ENCODE measurements at regions not wholly inside any gene's neighbourhood (a gene's known extent, or its start where the extent isn't known, plus 50 kb on each side); places are given as distances from the start of the nearest gene placed in this dataset.

GRCh38 chr22:26732284-26732683, 74.9 kb downstream of the MIAT start:
- Histone ChIP-seq H3K27me3 (ENCODE audit: control insufficient read depth in 3 of 3, insufficient read depth in 3 of 3, low read length in 3 of 3) (no peaks in the 10 kb centered on the region), H3K27ac (ENCODE audit: low read depth in 1 of 3, low read length in 2 of 3) (no peak overlapping the region), H3K36me3 (ENCODE audit: control insufficient read depth in 3 of 3, insufficient read depth in 2 of 3, low read depth in 1 of 3, low read length in 3 of 3) (peaks cover 0 to 8% (median 4%) of the 10 kb centered on the region in 3 donors), H3K4me3 (ENCODE audit: low read depth in 1 of 3, low read length in 3 of 3) (no peak overlapping the region), H3K4me1 (ENCODE audit: control insufficient read depth in 3 of 3, insufficient read depth in 2 of 3, low read depth in 1 of 3, low read length in 2 of 3) (no peaks in the 10 kb centered on the region), H3K9me3 (ENCODE audit: control insufficient read depth in 2 of 2, insufficient read depth in 1 of 2, low read depth in 1 of 2, low read length in 1 of 2) (no peaks in the 10 kb centered on the region)
- WGBS, 3 donors: 90 to 92% (median 92%) methylated on average over 7 of the region's 7 CpGs
- DNase-seq: no peak
- no peak for FAIRE-seq

- no peak for FAIRE-seq
- Histone ChIP-seq H3K36me3 (ENCODE audit: control insufficient read depth in 3 of 3, insufficient read depth in 2 of 3, low read depth in 1 of 3, low read length in 3 of 3) (peaks cover 0 to 11% (median 7%) of the 10 kb centered on the region in 3 donors), H3K27ac (ENCODE audit: low read depth in 1 of 3, low read length in 2 of 3) (no peak overlapping the region), H3K4me1 (ENCODE audit: control insufficient read depth in 3 of 3, insufficient read depth in 2 of 3, low read depth in 1 of 3, low read length in 2 of 3) (no peaks in the 10 kb centered on the region), H3K4me3 (ENCODE audit: low read depth in 1 of 3, low read length in 3 of 3) (no peak overlapping the region), H3K9me3 (ENCODE audit: control insufficient read depth in 2 of 2, insufficient read depth in 1 of 2, low read depth in 1 of 2, low read length in 1 of 2) (no peaks in the 10 kb centered on the region), H3K27me3 (ENCODE audit: control insufficient read depth in 3 of 3, insufficient read depth in 3 of 3, low read length in 3 of 3) (no peaks in the 10 kb centered on the region)
- DNase-seq: no peak
- WGBS, 3 donors: 93 to 98% (median 97%) methylated on average over 4 of the region's 4 CpGs
Observed at GRCh38 chr22:26734339-26735018, 77.1 kb downstream of the MIAT start.

GRCh38 chr22:26735019-26735409, 77.6 kb downstream of the MIAT start:
- Histone ChIP-seq H3K9me3 (ENCODE audit: control insufficient read depth in 2 of 2, insufficient read depth in 1 of 2, low read depth in 1 of 2, low read length in 1 of 2) (no peaks in the 10 kb centered on the region), H3K27me3 (ENCODE audit: control insufficient read depth in 3 of 3, insufficient read depth in 3 of 3, low read length in 3 of 3) (no peaks in the 10 kb centered on the region), H3K4me1 (ENCODE audit: control insufficient read depth in 3 of 3, insufficient read depth in 2 of 3, low read depth in 1 of 3, low read length in 2 of 3) (no peaks in the 10 kb centered on the region), H3K27ac (ENCODE audit: low read depth in 1 of 3, low read length in 2 of 3) (no peak overlapping the region), H3K36me3 (ENCODE audit: control insufficient read depth in 3 of 3, insufficient read depth in 2 of 3, low read depth in 1 of 3, low read length in 3 of 3) (peaks cover 0 to 11% (median 7%) of the 10 kb centered on the region in 3 donors), H3K4me3 (ENCODE audit: low read depth in 1 of 3, low read length in 3 of 3) (no peak overlapping the region)
- FAIRE-seq (no peak), DNase-seq (no peak)
- 86 to 94% (median 89%) methylated on average over 3 of the region's 3 CpGs for WGBS, 3 donors

GRCh38 chr22:26737262-26737661, 79.9 kb downstream of the MIAT start:
- Histone ChIP-seq H3K27me3 (ENCODE audit: control insufficient read depth in 3 of 3, insufficient read depth in 3 of 3, low read length in 3 of 3) (no peaks in the 10 kb centered on the region), H3K27ac (ENCODE audit: low read depth in 1 of 3, low read length in 2 of 3) (no peak overlapping the region), H3K36me3 (ENCODE audit: control insufficient read depth in 3 of 3, insufficient read depth in 2 of 3, low read depth in 1 of 3, low read length in 3 of 3) (peaks cover 0 to 9% (median 9%) of the 10 kb centered on the region in 3 donors), H3K4me3 (ENCODE audit: low read depth in 1 of 3, low read length in 3 of 3) (no peak overlapping the region), H3K4me1 (ENCODE audit: control insufficient read depth in 3 of 3, insufficient read depth in 2 of 3, low read depth in 1 of 3, low read length in 2 of 3) (no peaks in the 10 kb centered on the region), H3K9me3 (ENCODE audit: control insufficient read depth in 2 of 2, insufficient read depth in 1 of 2, low read depth in 1 of 2, low read length in 1 of 2) (no peaks in the 10 kb centered on the region)
- FAIRE-seq (no peak), DNase-seq (no peak)
- WGBS, 3 donors: 88 to 94% (median 93%) methylated on average over 1 of the region's 1 CpG

- Histone ChIP-seq H3K4me1 (ENCODE audit: control insufficient read depth in 3 of 3, insufficient read depth in 2 of 3, low read depth in 1 of 3, low read length in 2 of 3) (no peaks in the 10 kb centered on the region), H3K4me3 (ENCODE audit: low read depth in 1 of 3, low read length in 3 of 3) (no peak overlapping the region), H3K36me3 (ENCODE audit: control insufficient read depth in 3 of 3, insufficient read depth in 2 of 3, low read depth in 1 of 3, low read length in 3 of 3) (peaks cover 0 to 8% (median 5%) of the 10 kb centered on the region in 3 donors), H3K27me3 (ENCODE audit: control insufficient read depth in 3 of 3, insufficient read depth in 3 of 3, low read length in 3 of 3) (no peaks in the 10 kb centered on the region), H3K9me3 (ENCODE audit: control insufficient read depth in 2 of 2, insufficient read depth in 1 of 2, low read depth in 1 of 2, low read length in 1 of 2) (no peaks in the 10 kb centered on the region), H3K27ac (ENCODE audit: low read depth in 1 of 3, low read length in 2 of 3) (no peak overlapping the region)
- no peak for FAIRE-seq
- WGBS, 3 donors: 66 to 90% (median 88%) methylated on average over 9 of the region's 9 CpGs
- no peak for DNase-seq
Observed at GRCh38 chr22:26740253-26740652, 82.9 kb downstream of the MIAT start.

GRCh38 chr22:26743149-26743548, 85.8 kb downstream of the MIAT start:
- H3K4me1 ChIP-seq (ENCODE audit: control insufficient read depth in 3 of 3, insufficient read depth in 2 of 3, low read depth in 1 of 3, low read length in 2 of 3): no peaks in the 10 kb centered on the region
- H3K9me3 ChIP-seq (ENCODE audit: control insufficient read depth in 2 of 2, insufficient read depth in 1 of 2, low read depth in 1 of 2, low read length in 1 of 2): no peaks in the 10 kb centered on the region
- H3K27me3 ChIP-seq (ENCODE audit: control insufficient read depth in 3 of 3, insufficient read depth in 3 of 3, low read length in 3 of 3): no peaks in the 10 kb centered on the region
- 93 to 97% (median 96%) methylated on average over 5 of the region's 5 CpGs for WGBS, 3 donors
- DNase-seq: no peak
- peaks cover 0 to 3% (median 2%) of the 10 kb centered on the region in 3 donors for H3K36me3 ChIP-seq (ENCODE audit: control insufficient read depth in 3 of 3, insufficient read depth in 2 of 3, low read depth in 1 of 3, low read length in 3 of 3)
- H3K27ac ChIP-seq (ENCODE audit: low read depth in 1 of 3, low read length in 2 of 3): no peak overlapping the region
- H3K4me3 ChIP-seq (ENCODE audit: low read depth in 1 of 3, low read length in 3 of 3): no peak overlapping the region
- no peak for FAIRE-seq

- no peaks in the 10 kb centered on the region for H3K4me1 ChIP-seq (ENCODE audit: control insufficient read depth in 3 of 3, insufficient read depth in 2 of 3, low read depth in 1 of 3, low read length in 2 of 3)
- no peaks in the 10 kb centered on the region for H3K27me3 ChIP-seq (ENCODE audit: control insufficient read depth in 3 of 3, insufficient read depth in 3 of 3, low read length in 3 of 3)
- DNase-seq (peak; percentile 38 to 58), FAIRE-seq (no peak)
- peak overlapping the region in 2 of 3 donors; percentile 30 to 53 for H3K27ac ChIP-seq (ENCODE audit: low read depth in 1 of 3, low read length in 2 of 3)
- no peak overlapping the region for H3K4me3 ChIP-seq (ENCODE audit: low read depth in 1 of 3, low read length in 3 of 3)
- WGBS, 3 donors: 25 to 53% (median 38%) methylated on average over 4 of the region's 4 CpGs
- H3K36me3 ChIP-seq (ENCODE audit: control insufficient read depth in 3 of 3, insufficient read depth in 2 of 3, low read depth in 1 of 3, low read length in 3 of 3): peaks cover 0 to 3% (median 2%) of the 10 kb centered on the region in 3 donors
- H3K9me3 ChIP-seq (ENCODE audit: control insufficient read depth in 2 of 2, insufficient read depth in 1 of 2, low read depth in 1 of 2, low read length in 1 of 2): no peaks in the 10 kb centered on the region
Observed at GRCh38 chr22:26744892-26745808, 87.8 kb downstream of the MIAT start.

- Histone ChIP-seq H3K36me3 (ENCODE audit: control insufficient read depth in 3 of 3, insufficient read depth in 2 of 3, low read depth in 1 of 3, low read length in 3 of 3) (peaks cover 0 to 3% (median 0%) of the 10 kb centered on the region in 3 donors), H3K27me3 (ENCODE audit: control insufficient read depth in 3 of 3, insufficient read depth in 3 of 3, low read length in 3 of 3) (no peaks in the 10 kb centered on the region), H3K4me1 (ENCODE audit: control insufficient read depth in 3 of 3, insufficient read depth in 2 of 3, low read depth in 1 of 3, low read length in 2 of 3) (no peaks in the 10 kb centered on the region), H3K4me3 (ENCODE audit: low read depth in 1 of 3, low read length in 3 of 3) (no peak overlapping the region), H3K27ac (ENCODE audit: low read depth in 1 of 3, low read length in 2 of 3) (no peak overlapping the region), H3K9me3 (ENCODE audit: control insufficient read depth in 2 of 2, insufficient read depth in 1 of 2, low read depth in 1 of 2, low read length in 1 of 2) (no peaks in the 10 kb centered on the region)
- FAIRE-seq (no peak), DNase-seq (no peak)
- 85 to 100% (median 96%) methylated on average over 1 of the region's 1 CpG for WGBS, 3 donors
Observed at GRCh38 chr22:26746311-26746710, 88.9 kb downstream of the MIAT start.
